Colonic mucosa (tissue), 4 donors: ENCODE measurements at regions not wholly inside any gene's neighbourhood (a gene's known extent, or its start where the extent isn't known, plus 50 kb on each side); places are given as distances from the start of the nearest gene placed in this dataset.

ENCODE experiments used
- DNase-seq: peaks from one replicate; pipeline ENCODE4 v3.0.0-alpha.2; 2020
- H3K27ac ChIP-seq: fragments of 200-600 bp; one replicate; pipeline ENCODE4 v1.8.0; 2021
- H3K27me3 ChIP-seq: fragments of 200-600 bp; one replicate; pipeline ENCODE4 v1.8.0; 2021
- H3K36me3 ChIP-seq: fragments of 200-600 bp; one replicate; pipeline ENCODE4 v1.8.0; 2021
- H3K4me1 ChIP-seq: fragments of 200-600 bp; one replicate; pipeline ENCODE4 v1.8.0; 2021; ENCODE audit warnings: mild to moderate bottlenecking
- H3K4me3 ChIP-seq: fragments of 200-600 bp; one replicate; pipeline ENCODE4 v1.8.0; 2021
- H3K9ac ChIP-seq, 2 donors: one replicate each; pipeline ENCODE4 v1.7.0; 2013; ENCODE audit warnings: control low read depth in 2 of 2, low read depth in 2 of 2, low read length in 2 of 2
- H3K9me3 ChIP-seq: fragments of 200-600 bp; one replicate; pipeline ENCODE4 v1.8.0; 2021
- intact Hi-C: fragments of 100-400 bp; cut with DNase I; formaldehyde crosslinking; loops from one replicate; pipeline ENCODE4 v1.14.1; 2022
- TF ChIP-seq, protein P1 (sequence below): fragments of 200-600 bp; IDR thresholded peaks from one replicate; pipeline ENCODE4 v1.8.0; 2022; ENCODE audit warnings: antibody characterized with exemption, mild to moderate bottlenecking
- donor health status: healthy.
- donor health status: DM: no; HTN: no; CAD: no.
- donor health status: DM: no; HTN: no; CAD: no.

DNA sequence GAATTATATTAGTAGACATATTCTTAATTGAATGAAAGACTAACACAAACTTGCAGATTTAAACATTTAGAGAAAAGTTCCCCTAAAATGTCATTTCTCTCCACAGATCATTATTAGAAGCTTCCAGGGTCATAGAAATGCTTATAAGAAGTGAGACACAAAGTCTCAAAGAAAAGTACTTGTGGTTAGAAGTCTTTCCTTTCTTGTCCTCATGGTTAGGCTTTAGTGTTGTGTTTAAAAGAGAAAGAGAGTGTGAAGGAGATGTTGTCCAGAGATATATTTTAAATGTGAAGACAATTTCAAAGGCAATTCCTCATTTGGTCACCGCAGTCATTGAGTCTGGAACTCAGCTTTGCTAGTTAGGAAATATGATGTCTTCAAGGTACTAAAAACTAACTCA is 230.4 kb upstream of the ARPP21 start:
- Histone ChIP-seq H3K36me3 (no peaks in the 10 kb centered on the region), H3K9me3 (no peaks in the 10 kb centered on the region), H3K9ac (no peak overlapping the region), H3K4me1 (no peaks in the 10 kb centered on the region), H3K4me3 (no peak overlapping the region), H3K27ac (no peak overlapping the region), H3K27me3 (no peaks in the 10 kb centered on the region)
- intact Hi-C loops, result no loop called here
- TF ChIP-seq, protein P1, sequence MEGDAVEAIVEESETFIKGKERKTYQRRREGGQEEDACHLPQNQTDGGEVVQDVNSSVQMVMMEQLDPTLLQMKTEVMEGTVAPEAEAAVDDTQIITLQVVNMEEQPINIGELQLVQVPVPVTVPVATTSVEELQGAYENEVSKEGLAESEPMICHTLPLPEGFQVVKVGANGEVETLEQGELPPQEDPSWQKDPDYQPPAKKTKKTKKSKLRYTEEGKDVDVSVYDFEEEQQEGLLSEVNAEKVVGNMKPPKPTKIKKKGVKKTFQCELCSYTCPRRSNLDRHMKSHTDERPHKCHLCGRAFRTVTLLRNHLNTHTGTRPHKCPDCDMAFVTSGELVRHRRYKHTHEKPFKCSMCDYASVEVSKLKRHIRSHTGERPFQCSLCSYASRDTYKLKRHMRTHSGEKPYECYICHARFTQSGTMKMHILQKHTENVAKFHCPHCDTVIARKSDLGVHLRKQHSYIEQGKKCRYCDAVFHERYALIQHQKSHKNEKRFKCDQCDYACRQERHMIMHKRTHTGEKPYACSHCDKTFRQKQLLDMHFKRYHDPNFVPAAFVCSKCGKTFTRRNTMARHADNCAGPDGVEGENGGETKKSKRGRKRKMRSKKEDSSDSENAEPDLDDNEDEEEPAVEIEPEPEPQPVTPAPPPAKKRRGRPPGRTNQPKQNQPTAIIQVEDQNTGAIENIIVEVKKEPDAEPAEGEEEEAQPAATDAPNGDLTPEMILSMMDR, result no peak
- no peak for DNase-seq

DNA sequence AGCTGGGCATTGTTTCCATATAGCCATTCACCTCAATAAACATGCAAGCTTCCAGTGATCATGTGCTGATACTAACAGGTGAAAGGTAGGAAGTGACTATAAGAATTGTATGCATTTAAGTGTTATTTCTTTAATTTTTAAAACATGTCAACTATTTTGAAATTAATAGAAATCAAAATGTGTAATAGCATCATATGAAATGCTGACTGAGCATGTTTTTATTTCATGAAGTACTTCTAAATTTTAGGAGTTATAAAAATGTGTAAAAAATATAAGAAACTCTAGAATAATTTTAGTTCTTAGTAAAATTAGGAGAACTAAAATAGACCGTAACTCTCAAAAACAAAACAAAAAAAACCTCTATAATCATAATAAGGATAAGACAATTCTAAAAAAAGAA is 229.3 kb upstream of the ARPP21 start:
- intact Hi-C loops, result no loop called here

DNA sequence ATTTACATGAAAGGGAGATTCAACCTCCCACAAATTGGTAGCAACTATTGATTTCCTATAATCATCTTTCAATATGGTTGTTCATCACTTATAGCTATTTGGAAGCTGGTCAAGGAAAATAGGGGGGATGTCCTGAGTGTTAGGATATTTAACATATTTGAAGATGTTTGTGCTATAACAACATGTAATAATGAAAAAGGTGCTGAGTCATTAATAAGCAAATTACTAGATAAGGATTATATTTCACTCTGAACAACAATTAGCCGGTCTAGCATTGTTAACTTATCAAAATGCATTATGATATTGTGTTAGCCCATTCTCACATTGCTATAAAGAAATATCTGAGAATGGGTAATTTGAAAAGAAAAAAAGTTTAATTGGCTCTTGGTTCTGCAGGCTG is 225.8 kb upstream of the ARPP21 start:
- no peak overlapping the region for H3K27ac ChIP-seq
- intact Hi-C loops, result no loop called here
- no peaks in the 10 kb centered on the region for H3K36me3 ChIP-seq
- no peak overlapping the region for H3K9ac ChIP-seq
- TF ChIP-seq, protein P1, result no peak
- no peak overlapping the region for H3K4me3 ChIP-seq
- no peaks in the 10 kb centered on the region for H3K4me1 ChIP-seq
- no peaks in the 10 kb centered on the region for H3K9me3 ChIP-seq
- DNase-seq, result no peak
- no peaks in the 10 kb centered on the region for H3K27me3 ChIP-seq

More for the DNA sequence above, 229.3 kb upstream of the ARPP21 start:
- Histone ChIP-seq H3K36me3 (no peaks in the 10 kb centered on the region), H3K9me3 (no peaks in the 10 kb centered on the region), H3K9ac (no peak overlapping the region), H3K4me3 (no peak overlapping the region), H3K27me3 (no peaks in the 10 kb centered on the region), H3K27ac (no peak overlapping the region), H3K4me1 (no peaks in the 10 kb centered on the region)
- no peak for DNase-seq
- TF ChIP-seq, protein P1, result no peak

- Histone ChIP-seq H3K9me3 (no peaks in the 10 kb centered on the region), H3K9ac (no peak overlapping the region), H3K27ac (no peak overlapping the region), H3K36me3 (no peaks in the 10 kb centered on the region), H3K27me3 (no peaks in the 10 kb centered on the region), H3K4me3 (no peak overlapping the region), H3K4me1 (no peaks in the 10 kb centered on the region)
- intact Hi-C loops, result no loop called here
- TF ChIP-seq, protein P1, result no peak
- DNase-seq, result no peak
Measured at GRCh38 chr3:35417080-35417479, 222.2 kb upstream of the ARPP21 start.

DNA sequence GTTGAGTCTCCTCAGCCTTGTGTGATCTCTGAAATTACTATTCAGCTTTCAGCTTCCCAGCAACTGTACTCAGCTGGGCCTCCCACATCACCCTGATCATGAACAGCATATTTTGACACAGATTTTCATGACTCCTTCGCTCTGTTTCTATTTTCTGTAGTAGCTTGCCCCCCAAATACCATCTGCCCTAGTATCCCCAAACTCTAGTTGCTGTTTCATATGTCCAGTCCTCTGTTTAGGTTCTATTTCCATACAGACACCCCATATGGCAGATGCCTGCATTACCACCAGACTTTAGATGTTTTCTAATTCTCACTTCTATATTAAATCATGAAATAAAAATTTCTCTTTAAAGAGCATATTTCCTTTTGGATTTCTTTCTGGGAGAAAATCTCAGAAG is 217.2 kb upstream of the ARPP21 start:
- Histone ChIP-seq H3K9ac (no peak overlapping the region), H3K27me3 (no peaks in the 10 kb centered on the region), H3K4me3 (no peak overlapping the region), H3K4me1 (no peaks in the 10 kb centered on the region), H3K36me3 (no peaks in the 10 kb centered on the region), H3K9me3 (no peaks in the 10 kb centered on the region), H3K27ac (no peak overlapping the region)
- no peak for DNase-seq
- TF ChIP-seq, protein P1, result no peak
- intact Hi-C loops, result no loop called here
